H9 (cell line): ENCODE measurements at regions not wholly inside any gene's neighbourhood (a gene's known extent, or its start where the extent isn't known, plus 50 kb on each side); places are given as distances from the start of the nearest gene placed in this dataset.

Source experiments
- DNase-seq: peaks from one replicate; pipeline ENCODE4 v3.0.0-alpha.2; 2017
- H2AFZ ChIP-seq: one replicate; pipeline ENCODE4 v1.6.1; 2013; ENCODE audit warnings: mild to moderate bottlenecking, low read length, control low read depth, moderate library complexity
- H2AK5ac ChIP-seq: 2 replicates; pipeline ENCODE4 v1.6.1; 2013; ENCODE audit warnings: low read length, control low read depth, mixed read lengths; ENCODE audit not compliant: insufficient read length
- H2BK120ac ChIP-seq: one replicate; pipeline ENCODE4 v1.6.1; 2013; ENCODE audit warnings: low read depth, mild to moderate bottlenecking, low read length, control low read depth, inconsistent platforms; ENCODE audit not compliant: poor library complexity, severe bottlenecking
- H2BK12ac ChIP-seq: 2 replicates; pipeline ENCODE4 v1.6.1; 2013; ENCODE audit warnings: low read length, control low read depth, mixed read lengths, low read depth; ENCODE audit not compliant: insufficient read length
- H2BK15ac ChIP-seq: 2 replicates; pipeline ENCODE4 v1.6.1; 2013; ENCODE audit warnings: low read depth, low read length, control low read depth
- H2BK20ac ChIP-seq: one replicate; pipeline ENCODE4 v1.6.1; 2013; ENCODE audit warnings: low read depth, mild to moderate bottlenecking, low read length, control low read depth, inconsistent platforms; ENCODE audit not compliant: poor library complexity, severe bottlenecking
- H2BK5ac ChIP-seq: 2 replicates; pipeline ENCODE4 v1.6.1; 2013; ENCODE audit warnings: low read length, control low read depth, mixed read lengths; ENCODE audit not compliant: insufficient read length
- H3K14ac ChIP-seq: 2 replicates; pipeline ENCODE4 v1.6.1; 2013; ENCODE audit warnings: low read length, control low read depth; ENCODE audit not compliant: insufficient read depth
- H3K18ac ChIP-seq: 2 replicates; pipeline ENCODE4 v1.6.1; 2013; ENCODE audit warnings: low read depth, mild to moderate bottlenecking, mixed read lengths, low read length, control low read depth; ENCODE audit not compliant: insufficient read length
- H3K23ac ChIP-seq: 2 replicates; pipeline ENCODE4 v1.6.1; 2013; ENCODE audit warnings: low read length, control low read depth, mixed read lengths, low read depth; ENCODE audit not compliant: insufficient read length
- H3K23me2 ChIP-seq: 2 replicates; pipeline ENCODE4 v1.6.1; 2013; ENCODE audit warnings: low read depth, mild to moderate bottlenecking, mixed read lengths, low read length, control low read depth; ENCODE audit not compliant: insufficient read length, poor library complexity, severe bottlenecking
- H3K27ac ChIP-seq: 2 replicates; pipeline ENCODE4 v1.5.1; 2013; ENCODE audit warnings: low read length, control low read depth, mixed read lengths, low read depth; ENCODE audit not compliant: insufficient read length
- H3K27me3 ChIP-seq: 2 replicates; pipeline ENCODE4 v1.6.1; 2013; ENCODE audit warnings: low read length, control low read depth, inconsistent platforms; ENCODE audit not compliant: insufficient read depth
- H3K4ac ChIP-seq: 2 replicates; pipeline ENCODE4 v1.6.1; 2013; ENCODE audit warnings: low read depth, mild to moderate bottlenecking, control low read depth, inconsistent platforms, low read length, moderate library complexity
- H3K4me1 ChIP-seq: 2 replicates; pipeline ENCODE4 v1.6.1; 2013; ENCODE audit warnings: low read length, control low read depth, inconsistent platforms; ENCODE audit not compliant: insufficient read depth
- H3K4me2 ChIP-seq: 2 replicates; pipeline ENCODE4 v1.6.1; 2013; ENCODE audit warnings: low read length, control low read depth, mixed read lengths; ENCODE audit not compliant: insufficient read length, insufficient read depth
- H3K56ac ChIP-seq: 2 replicates; pipeline ENCODE4 v1.6.1; 2013; ENCODE audit warnings: low read depth, mild to moderate bottlenecking, mixed read lengths, low read length, control low read depth; ENCODE audit not compliant: insufficient read length
- H3K79me1 ChIP-seq: 2 replicates; pipeline ENCODE4 v1.6.1; 2013; ENCODE audit warnings: low read depth, mild to moderate bottlenecking, moderate library complexity, low read length, control low read depth, inconsistent platforms; ENCODE audit not compliant: insufficient read depth, poor library complexity, severe bottlenecking
- H3K79me2 ChIP-seq: 2 replicates; pipeline ENCODE4 v1.6.1; 2013; ENCODE audit warnings: low read length, control low read depth, inconsistent platforms; ENCODE audit not compliant: insufficient read depth
- H3K9ac ChIP-seq: 2 replicates; pipeline ENCODE4 v1.6.1; 2013; ENCODE audit warnings: low read length, control low read depth, mixed read lengths; ENCODE audit not compliant: insufficient read length; ENCODE audit errors: extremely low read depth
- H3K9me3 ChIP-seq: one replicate; pipeline ENCODE4 v1.6.1; 2013; ENCODE audit warnings: low read depth, low read length, inconsistent platforms; ENCODE audit not compliant: control insufficient read depth
- H3T11ph ChIP-seq: one replicate; pipeline ENCODE4 v1.6.1; 2013; ENCODE audit warnings: mild to moderate bottlenecking, low read length, control low read depth, inconsistent platforms
- H4K20me1 ChIP-seq: one replicate; pipeline ENCODE4 v1.6.1; 2013; ENCODE audit not compliant: control insufficient read depth, insufficient read length, insufficient read depth
- H4K5ac ChIP-seq: 2 replicates; pipeline ENCODE4 v1.6.1; 2013; ENCODE audit warnings: low read depth, mild to moderate bottlenecking, mixed read lengths, low read length, control low read depth; ENCODE audit not compliant: insufficient read length
- H4K8ac ChIP-seq: replicated peaks from 2 replicates; pipeline ENCODE4 v1.6.1; 2013; ENCODE audit warnings: low read length, control low read depth, mixed read lengths, low read depth; ENCODE audit not compliant: insufficient read length
- H4K91ac ChIP-seq: 2 replicates; pipeline ENCODE4 v1.6.1; 2013; ENCODE audit warnings: low read depth, mild to moderate bottlenecking, moderate library complexity, mixed read lengths, low read length, control low read depth; ENCODE audit not compliant: insufficient read length
- H3K27ac Mint-ChIP-seq, 3 experiments: 2 replicates in 2 of 3; 3 replicates in 1 of 3; pipeline ENCODE4 v1.8.0; 2020 to 2021; ENCODE audit warnings: mixed read lengths in 3 of 3, mild to moderate bottlenecking in 1 of 3, moderate library complexity in 1 of 3
- H3K27me3 Mint-ChIP-seq: 2 replicates; pipeline ENCODE4 v1.8.0; 2021; ENCODE audit warnings: low read depth, mild to moderate bottlenecking, moderate library complexity, mixed read lengths
- H3K36me3 Mint-ChIP-seq, 3 experiments: 2 replicates in 2 of 3; 3 replicates in 1 of 3; pipeline ENCODE4 v1.8.0; 2020 to 2021; ENCODE audit warnings: low read depth in 3 of 3, mixed read lengths in 3 of 3; ENCODE audit not compliant: insufficient read depth in 1 of 3
- H3K4me1 Mint-ChIP-seq, 2 experiments: 2 replicates each; pipeline ENCODE4 v1.8.0; 2020; ENCODE audit warnings: mixed read lengths in 2 of 2
- H3K4me3 Mint-ChIP-seq, 2 experiments: 2 replicates in 1 of 2; 3 replicates in 1 of 2; pipeline ENCODE4 v1.8.0; 2020 to 2021; ENCODE audit warnings: mild to moderate bottlenecking in 2 of 2, mixed read lengths in 2 of 2, moderate library complexity in 1 of 2
- H3K9me3 Mint-ChIP-seq, 2 experiments: 2 replicates in 1 of 2; 3 replicates in 1 of 2; pipeline ENCODE4 v1.8.0; 2020; ENCODE audit warnings: mild to moderate bottlenecking in 2 of 2, mixed read lengths in 2 of 2, moderate library complexity in 1 of 2
- WGBS: extraction: QIAGEN DNeasy Blood & Tissue Kit; methylation state at CpG from one replicate; pipeline ENCODE4 v1.1.7; 2013; ENCODE audit warnings: missing lambda C conversion rate, low lambda C conversion rate, mixed read lengths; ENCODE audit not compliant: insufficient read length; ENCODE audit errors: extremely low coverage; 5-methylcytosine and 5-hydroxymethylcytosine counted together
- TF ChIP-seq, protein P1 (sequence below): fragments of 200-600 bp; sonication (generic); conservative IDR thresholded peaks from 3 replicates; pipeline ENCODE4 v1.8.0; 2021; ENCODE audit warnings: antibody characterized with exemption, mild to moderate bottlenecking

- H2BK5ac ChIP-seq, result no peak overlapping the region
- no peak overlapping the region for H3K56ac ChIP-seq
- no peak overlapping the region for H4K91ac ChIP-seq
- H2BK12ac ChIP-seq, result no peak overlapping the region
- H3K4me2 ChIP-seq, result no peak overlapping the region
- H2AFZ ChIP-seq, result no peak overlapping the region
- H3K4me1 ChIP-seq, result no peaks in the 10 kb centered on the region
- TF ChIP-seq, protein P1, sequence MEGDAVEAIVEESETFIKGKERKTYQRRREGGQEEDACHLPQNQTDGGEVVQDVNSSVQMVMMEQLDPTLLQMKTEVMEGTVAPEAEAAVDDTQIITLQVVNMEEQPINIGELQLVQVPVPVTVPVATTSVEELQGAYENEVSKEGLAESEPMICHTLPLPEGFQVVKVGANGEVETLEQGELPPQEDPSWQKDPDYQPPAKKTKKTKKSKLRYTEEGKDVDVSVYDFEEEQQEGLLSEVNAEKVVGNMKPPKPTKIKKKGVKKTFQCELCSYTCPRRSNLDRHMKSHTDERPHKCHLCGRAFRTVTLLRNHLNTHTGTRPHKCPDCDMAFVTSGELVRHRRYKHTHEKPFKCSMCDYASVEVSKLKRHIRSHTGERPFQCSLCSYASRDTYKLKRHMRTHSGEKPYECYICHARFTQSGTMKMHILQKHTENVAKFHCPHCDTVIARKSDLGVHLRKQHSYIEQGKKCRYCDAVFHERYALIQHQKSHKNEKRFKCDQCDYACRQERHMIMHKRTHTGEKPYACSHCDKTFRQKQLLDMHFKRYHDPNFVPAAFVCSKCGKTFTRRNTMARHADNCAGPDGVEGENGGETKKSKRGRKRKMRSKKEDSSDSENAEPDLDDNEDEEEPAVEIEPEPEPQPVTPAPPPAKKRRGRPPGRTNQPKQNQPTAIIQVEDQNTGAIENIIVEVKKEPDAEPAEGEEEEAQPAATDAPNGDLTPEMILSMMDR, result no peak
- no peaks in the 10 kb centered on the region for H3K79me1 ChIP-seq
- no peak overlapping the region for H4K5ac ChIP-seq
- Mint-ChIP-seq H3K27ac (no peak overlapping the region), H3K36me3 (peaks cover 0 to 4% (median 2%) of the 10 kb centered on the region in 3 experiments; a peak in 3 of 7 replicates), H3K4me1 (peaks cover 13 to 14% of the 10 kb centered on the region in 2 experiments), H3K9me3 (peaks cover 3% of the 10 kb centered on the region in 2 experiments; a peak in 2 of 5 replicates), H3K27me3 (no peaks in the 10 kb centered on the region), H3K4me3 (no peak overlapping the region)
- no peak overlapping the region for H4K8ac ChIP-seq
- no peaks in the 10 kb centered on the region for H3K23me2 ChIP-seq
- H3K23ac ChIP-seq, result no peak overlapping the region
- H3K27ac ChIP-seq, result no peak overlapping the region
- H3K4ac ChIP-seq, result no peak overlapping the region
- H3K27me3 ChIP-seq, result no peaks in the 10 kb centered on the region
- H3K9me3 ChIP-seq, result no peaks in the 10 kb centered on the region
- no peak overlapping the region for H3K14ac ChIP-seq
- no peak for DNase-seq
- H3T11ph ChIP-seq, result no peak overlapping the region
- H4K20me1 ChIP-seq, result no peaks in the 10 kb centered on the region
- no peak overlapping the region for H2BK20ac ChIP-seq
- H3K9ac ChIP-seq, result no peak overlapping the region
- H2BK15ac ChIP-seq, result no peak overlapping the region
- H3K18ac ChIP-seq, result no peak overlapping the region
- no CpG with 5 or more reads among the region's 1 CpG for WGBS
- H3K79me2 ChIP-seq, result no peaks in the 10 kb centered on the region
- H2BK120ac ChIP-seq, result no peak overlapping the region
- no peak overlapping the region for H2AK5ac ChIP-seq
Observed at GRCh38 chr4:74649193-74649592, 145.1 kb downstream of the BTC start.
